ENCODE measurements at regions not wholly inside any gene's neighbourhood (a gene's known extent, or its start where the extent isn't known, plus 50 kb on each side); places are given as distances from the start of the nearest gene placed in this dataset.

GRCh38 chr2:41930807-41931566, 116.8 kb upstream of the PKDCC start:
- Histone ChIP-seq H3K4me3 (no peak overlapping the region), H3K4me1 (peaks cover 17 to 67% (median 56%) of the 10 kb centered on the region in 9 donors), H3K9me3 (no peaks in the 10 kb centered on the region), H3K27ac (peak overlapping the region in 1 of 10 donors; percentile 82), H3K36me3 (no peaks in the 10 kb centered on the region), H3K27me3 (no peaks in the 10 kb centered on the region)
- DNase-seq (no peak), ATAC-seq (no peak)
- no peak for TF ChIP-seq CTCF (IDR thresholded peaks at IDR 0.05)
- intact Hi-C loops (cut with DNase I), result loop anchor here in 2 of 10 donors (5.0 to 10.0 kb wide), 2 partner anchors 114 to 116 kb away; partner anchors contain the start of gene PKDCC (in 2 of the 2)
- WGBS, 2 donors, result 85 to 88% methylated on average over 16 of the region's 16 CpGs

GRCh38 chr2:41932241-41933045, 115.4 kb upstream of the PKDCC start:
- intact Hi-C loops (cut with DNase I), result loop anchor here in 2 of 10 donors (5.0 to 10.0 kb wide), 2 partner anchors 112 to 115 kb away; partner anchors contain the start of gene PKDCC (in 2 of the 2)
- peak overlapping the region in 9 of 10 donors; percentile 10 to 82 (median 57) for H3K27ac ChIP-seq
- peak overlapping the region in 3 of 10 donors; percentile 11 to 19 (median 16) for H3K4me3 ChIP-seq
- peaks cover 9 to 62% (median 45%) of the 10 kb centered on the region in 9 donors for H3K4me1 ChIP-seq
- ATAC-seq (peak; percentile 56 to 90 (median 80)), DNase-seq (peak; percentile 76 to 81)
- H3K27me3 ChIP-seq, result no peaks in the 10 kb centered on the region
- no peak for TF ChIP-seq CTCF (IDR thresholded peaks at IDR 0.05)
- H3K9me3 ChIP-seq, result no peaks in the 10 kb centered on the region
- WGBS, 2 donors, result 24 to 26% methylated on average over 17 of the region's 17 CpGs
- H3K36me3 ChIP-seq, result no peaks in the 10 kb centered on the region

GRCh38 chr2:41933046-41933420, 114.8 kb upstream of the PKDCC start:
- Histone ChIP-seq H3K4me3 (no peak overlapping the region), H3K27ac (peak overlapping the region in 8 of 10 donors; percentile 24 to 82 (median 58)), H3K9me3 (no peaks in the 10 kb centered on the region), H3K4me1 (peaks cover 9 to 62% (median 41%) of the 10 kb centered on the region in 9 donors), H3K36me3 (no peaks in the 10 kb centered on the region), H3K27me3 (no peaks in the 10 kb centered on the region)
- TF ChIP-seq CTCF (IDR thresholded peaks at IDR 0.05), result no peak
- intact Hi-C loops (cut with DNase I), result loop anchor here in 2 of 10 donors (5.0 to 10.0 kb wide), 2 partner anchors 112 to 114 kb away; partner anchors contain the start of gene PKDCC (in 2 of the 2)
- ATAC-seq, result no peak
- no peak for DNase-seq
- WGBS, 2 donors, result 58 to 63% methylated on average over 3 of the region's 3 CpGs

Data from heart right ventricle (tissue), 16 donors.